ENCODE measurements at regions not wholly inside any gene's neighbourhood (a gene's known extent, or its start where the extent isn't known, plus 50 kb on each side); places are given as distances from the start of the nearest gene placed in this dataset.

DNA sequence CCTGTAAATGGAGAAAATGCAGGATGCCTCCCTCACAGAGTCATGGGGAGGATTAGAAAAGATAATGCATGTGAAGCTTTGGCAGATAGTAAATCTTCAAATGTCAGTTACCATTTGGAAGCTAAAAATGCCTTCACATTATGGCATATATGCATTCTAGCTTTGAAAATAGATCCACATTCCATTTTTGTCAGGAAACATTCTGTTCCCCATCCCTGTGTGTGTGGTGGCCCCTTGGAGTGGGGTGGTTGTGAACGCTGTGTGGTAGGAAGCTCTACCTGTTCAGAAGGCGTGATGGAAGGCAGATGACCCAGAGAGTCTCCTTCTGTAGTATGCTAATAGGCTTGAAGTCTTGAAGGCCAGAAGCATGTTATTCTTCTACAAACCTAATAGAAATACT, 242.0 kb downstream of the HAPSTR1 start:
- H3K4me1 ChIP-seq (ENCODE audit: control insufficient read depth, insufficient read depth, low read length), result no peaks in the 10 kb centered on the region
- TF ChIP-seq PRDM1 (tag by site-specific recombination; IDR thresholded peaks at IDR 0.05) (no peak), ZNF529 (tag by site-specific recombination; IDR thresholded peaks at IDR 0.05; ENCODE audit: insufficient replicate concordance) (no peak), ZNF677 (tag by site-specific recombination; IDR thresholded peaks at IDR 0.05) (no peak), YY1 (tag by site-specific recombination; IDR thresholded peaks at IDR 0.05) (no peak), ZNF596 (tag by site-specific recombination; IDR thresholded peaks at IDR 0.05) (no peak), ZNF16 (tag by site-specific recombination; IDR thresholded peaks at IDR 0.05; ENCODE audit: low read depth) (no peak), TRIM28 (IDR thresholded peaks at IDR 0.05; ENCODE audit: borderline replicate concordance, low read length) (no peak), ZNF341 (tag by site-specific recombination; IDR thresholded peaks at IDR 0.05; ENCODE audit: low read depth) (no peak), ZEB2 (tag by site-specific recombination; IDR thresholded peaks at IDR 0.05) (no peak)
- TF ChIP-seq, protein P1, sequence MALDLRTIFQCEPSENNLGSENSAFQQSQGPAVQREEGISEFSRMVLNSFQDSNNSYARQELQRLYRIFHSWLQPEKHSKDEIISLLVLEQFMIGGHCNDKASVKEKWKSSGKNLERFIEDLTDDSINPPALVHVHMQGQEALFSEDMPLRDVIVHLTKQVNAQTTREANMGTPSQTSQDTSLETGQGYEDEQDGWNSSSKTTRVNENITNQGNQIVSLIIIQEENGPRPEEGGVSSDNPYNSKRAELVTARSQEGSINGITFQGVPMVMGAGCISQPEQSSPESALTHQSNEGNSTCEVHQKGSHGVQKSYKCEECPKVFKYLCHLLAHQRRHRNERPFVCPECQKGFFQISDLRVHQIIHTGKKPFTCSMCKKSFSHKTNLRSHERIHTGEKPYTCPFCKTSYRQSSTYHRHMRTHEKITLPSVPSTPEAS (tag by site-specific recombination; IDR thresholded peaks at IDR 0.05), result no peak
- no peak overlapping the region for H3K4me3 ChIP-seq (ENCODE audit: low read depth, low read length)
- H3K9me3 ChIP-seq (ENCODE audit: control insufficient read depth, insufficient read depth, low read depth, low read length), result no peaks in the 10 kb centered on the region
- no peak overlapping the region for H3K27ac ChIP-seq (ENCODE audit: extremely low read depth, low read depth, low read length)
- POLR2A ChIA-PET, result no interaction called here
- CTCF ChIA-PET, result no interaction called here
- no peaks in the 10 kb centered on the region for H3K36me3 ChIP-seq (ENCODE audit: control insufficient read depth in 2 of 2, insufficient read depth in 1 of 2, low read length in 2 of 2)

DNA sequence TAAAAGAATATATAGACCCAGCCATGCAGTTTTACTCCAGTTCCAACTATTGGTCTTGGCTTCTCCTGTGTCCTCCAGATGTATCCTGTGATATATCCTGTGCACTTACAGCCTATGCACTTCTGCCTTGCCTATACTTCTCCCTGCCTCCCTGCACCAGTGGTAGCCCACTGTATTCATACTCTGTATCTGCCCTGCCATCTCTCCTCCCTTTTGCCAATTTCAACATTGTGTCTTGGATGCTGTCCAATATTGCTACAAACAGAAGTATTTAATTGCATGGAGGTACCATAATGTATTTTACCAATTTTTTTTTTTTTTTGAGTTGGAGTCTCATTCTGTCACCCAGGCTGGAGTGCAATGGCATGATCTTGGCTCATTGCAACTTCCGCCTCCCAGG, 242.7 kb downstream of the HAPSTR1 start:
- H3K4me1 ChIP-seq (ENCODE audit: control insufficient read depth, insufficient read depth, low read length), result no peaks in the 10 kb centered on the region
- no peak overlapping the region for H3K27ac ChIP-seq (ENCODE audit: extremely low read depth, low read depth, low read length)
- no peaks in the 10 kb centered on the region for H3K9me3 ChIP-seq (ENCODE audit: control insufficient read depth, insufficient read depth, low read depth, low read length)
- ChIA-PET POLR2A (no interaction called here), CTCF (no interaction called here)
- TF ChIP-seq ZNF157 (tag by site-specific recombination; IDR thresholded peaks at IDR 0.05) (no peak), YY1 (tag by site-specific recombination; IDR thresholded peaks at IDR 0.05) (no peak), ZNF621 (tag by site-specific recombination; IDR thresholded peaks at IDR 0.05) (no peak), ZNF214 (tag by site-specific recombination; IDR thresholded peaks at IDR 0.05; ENCODE audit: borderline replicate concordance) (no peak), ZBTB20 (tag by site-specific recombination; IDR thresholded peaks at IDR 0.05) (no peak), ZNF169 (tag by site-specific recombination; IDR thresholded peaks at IDR 0.05) (no peak)
- H3K36me3 ChIP-seq (ENCODE audit: control insufficient read depth in 2 of 2, insufficient read depth in 1 of 2, low read length in 2 of 2), result no peaks in the 10 kb centered on the region
- no peak overlapping the region for H3K4me3 ChIP-seq (ENCODE audit: low read depth, low read length)

DNA sequence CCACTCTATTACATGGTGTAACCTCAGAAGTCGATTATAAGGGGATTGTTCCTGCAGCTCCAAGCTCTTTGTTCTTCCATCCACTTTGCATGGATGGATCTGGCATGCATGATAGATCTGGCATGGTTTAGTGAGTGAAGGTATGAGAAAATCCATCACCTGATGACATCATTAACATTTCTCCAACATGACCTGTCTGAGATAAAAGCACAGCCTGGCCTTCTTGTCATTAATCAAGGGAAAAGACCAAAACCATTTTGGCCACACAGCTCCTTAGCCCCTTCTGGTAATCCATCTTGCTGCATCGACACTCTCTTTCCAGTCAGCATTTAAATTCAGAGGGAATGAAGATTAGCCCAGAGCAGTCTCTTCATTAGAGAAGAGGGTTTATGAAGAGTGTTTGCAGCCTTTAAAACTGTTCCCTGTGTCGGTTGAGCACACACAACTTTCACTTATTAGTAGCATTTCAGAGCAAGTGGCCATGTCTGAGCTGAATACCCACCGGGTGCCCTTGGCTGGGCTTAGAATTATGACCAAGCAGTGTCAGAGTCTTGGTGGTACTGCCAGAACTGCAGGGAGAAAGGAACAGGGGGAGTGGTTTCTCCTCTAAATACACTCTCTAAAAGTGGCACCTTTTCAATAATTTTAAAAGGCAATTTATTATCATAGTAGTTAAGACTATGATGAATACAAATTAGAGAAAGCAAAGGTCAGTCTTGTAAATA, 246.0 kb downstream of the HAPSTR1 start:
- ChIA-PET POLR2A (no interaction called here), CTCF (no interaction called here)
- Histone ChIP-seq H3K4me3 (ENCODE audit: low read depth, low read length) (no peak overlapping the region), H3K36me3 (ENCODE audit: control insufficient read depth in 2 of 2, insufficient read depth in 1 of 2, low read length in 2 of 2) (no peaks in the 10 kb centered on the region), H3K4me1 (ENCODE audit: control insufficient read depth, insufficient read depth, low read length) (no peaks in the 10 kb centered on the region), H3K27ac (ENCODE audit: extremely low read depth, low read depth, low read length) (no peak overlapping the region), H3K9me3 (ENCODE audit: control insufficient read depth, insufficient read depth, low read depth, low read length) (no peaks in the 10 kb centered on the region)
- TF ChIP-seq ZNF350 (tag by site-specific recombination; IDR thresholded peaks at IDR 0.05), result no peak
- TF ChIP-seq ZNF629 (tag by site-specific recombination; IDR thresholded peaks at IDR 0.05), result no peak
- TF ChIP-seq, protein P2, sequence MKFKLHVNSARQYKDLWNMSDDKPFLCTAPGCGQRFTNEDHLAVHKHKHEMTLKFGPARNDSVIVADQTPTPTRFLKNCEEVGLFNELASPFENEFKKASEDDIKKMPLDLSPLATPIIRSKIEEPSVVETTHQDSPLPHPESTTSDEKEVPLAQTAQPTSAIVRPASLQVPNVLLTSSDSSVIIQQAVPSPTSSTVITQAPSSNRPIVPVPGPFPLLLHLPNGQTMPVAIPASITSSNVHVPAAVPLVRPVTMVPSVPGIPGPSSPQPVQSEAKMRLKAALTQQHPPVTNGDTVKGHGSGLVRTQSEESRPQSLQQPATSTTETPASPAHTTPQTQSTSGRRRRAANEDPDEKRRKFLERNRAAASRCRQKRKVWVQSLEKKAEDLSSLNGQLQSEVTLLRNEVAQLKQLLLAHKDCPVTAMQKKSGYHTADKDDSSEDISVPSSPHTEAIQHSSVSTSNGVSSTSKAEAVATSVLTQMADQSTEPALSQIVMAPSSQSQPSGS (tag by site-specific recombination; IDR thresholded peaks at IDR 0.05; ENCODE audit: low read depth), result 0 out of 2 replicates have a peak, but pooled peaks have one; percentile 11
- TF ChIP-seq ZNF292 (tag by site-specific recombination; IDR thresholded peaks at IDR 0.05; ENCODE audit: borderline replicate concordance, low read depth), result no peak
- no peak for TF ChIP-seq ZNF423 (tag by site-specific recombination; IDR thresholded peaks at IDR 0.05)
